LNCAP (cell line): ENCODE measurements at regions not wholly inside any gene's neighbourhood (a gene's known extent, or its start where the extent isn't known, plus 50 kb on each side); places are given as distances from the start of the nearest gene placed in this dataset.

Source experiments
- TF ChIP-seq, protein P1 (sequence below): fragments of 450-650 bp; IDR thresholded peaks from 2 replicates; pipeline ENCODE4 v1.5.1; 2017; ENCODE audit warnings: mild to moderate bottlenecking

DNA sequence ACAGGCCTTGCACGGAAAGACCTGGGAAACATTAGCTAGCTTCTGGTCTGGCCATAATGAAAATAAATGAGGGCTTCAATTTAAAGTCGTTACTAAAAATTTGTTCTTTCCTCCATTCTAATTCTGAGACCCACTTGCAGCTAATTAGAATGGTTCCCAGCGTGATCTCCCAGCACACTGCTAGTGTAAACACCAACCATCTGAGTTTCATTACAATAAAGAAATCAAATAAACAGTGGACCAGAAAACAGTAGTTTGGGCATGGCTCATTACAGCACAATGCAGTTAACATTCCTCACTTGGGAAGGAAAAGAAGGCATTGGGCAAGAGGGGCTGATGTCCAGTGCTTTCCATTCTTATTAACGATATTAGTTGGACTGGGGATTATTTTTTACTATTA, 410.9 kb upstream of the SOX9 start:
- TF ChIP-seq, protein P1, sequence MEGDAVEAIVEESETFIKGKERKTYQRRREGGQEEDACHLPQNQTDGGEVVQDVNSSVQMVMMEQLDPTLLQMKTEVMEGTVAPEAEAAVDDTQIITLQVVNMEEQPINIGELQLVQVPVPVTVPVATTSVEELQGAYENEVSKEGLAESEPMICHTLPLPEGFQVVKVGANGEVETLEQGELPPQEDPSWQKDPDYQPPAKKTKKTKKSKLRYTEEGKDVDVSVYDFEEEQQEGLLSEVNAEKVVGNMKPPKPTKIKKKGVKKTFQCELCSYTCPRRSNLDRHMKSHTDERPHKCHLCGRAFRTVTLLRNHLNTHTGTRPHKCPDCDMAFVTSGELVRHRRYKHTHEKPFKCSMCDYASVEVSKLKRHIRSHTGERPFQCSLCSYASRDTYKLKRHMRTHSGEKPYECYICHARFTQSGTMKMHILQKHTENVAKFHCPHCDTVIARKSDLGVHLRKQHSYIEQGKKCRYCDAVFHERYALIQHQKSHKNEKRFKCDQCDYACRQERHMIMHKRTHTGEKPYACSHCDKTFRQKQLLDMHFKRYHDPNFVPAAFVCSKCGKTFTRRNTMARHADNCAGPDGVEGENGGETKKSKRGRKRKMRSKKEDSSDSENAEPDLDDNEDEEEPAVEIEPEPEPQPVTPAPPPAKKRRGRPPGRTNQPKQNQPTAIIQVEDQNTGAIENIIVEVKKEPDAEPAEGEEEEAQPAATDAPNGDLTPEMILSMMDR = no peak

DNA sequence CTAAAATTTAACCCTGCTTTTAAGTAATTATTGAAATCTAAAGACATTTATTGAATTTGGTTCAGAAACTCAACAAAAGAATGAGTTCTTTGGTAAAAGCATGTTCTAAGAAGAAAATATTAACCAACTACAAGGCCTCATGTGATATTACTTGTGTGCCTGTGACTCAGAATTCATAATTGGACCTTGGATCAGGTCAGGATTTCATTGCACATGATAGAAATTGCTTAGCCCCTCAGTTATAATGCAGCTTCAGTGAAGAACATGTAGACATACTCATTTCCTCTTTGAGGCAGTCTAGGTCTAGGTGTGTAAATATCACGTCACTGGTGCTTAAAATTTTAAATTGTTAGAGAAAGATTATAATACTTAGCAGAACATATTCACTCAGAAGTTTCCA, 410.0 kb upstream of the SOX9 start:
- TF ChIP-seq, protein P1 = no peak

GRCh38 chr17:71713846-71714245, 407.0 kb upstream of the SOX9 start:
- TF ChIP-seq, protein P1 = no peak

DNA sequence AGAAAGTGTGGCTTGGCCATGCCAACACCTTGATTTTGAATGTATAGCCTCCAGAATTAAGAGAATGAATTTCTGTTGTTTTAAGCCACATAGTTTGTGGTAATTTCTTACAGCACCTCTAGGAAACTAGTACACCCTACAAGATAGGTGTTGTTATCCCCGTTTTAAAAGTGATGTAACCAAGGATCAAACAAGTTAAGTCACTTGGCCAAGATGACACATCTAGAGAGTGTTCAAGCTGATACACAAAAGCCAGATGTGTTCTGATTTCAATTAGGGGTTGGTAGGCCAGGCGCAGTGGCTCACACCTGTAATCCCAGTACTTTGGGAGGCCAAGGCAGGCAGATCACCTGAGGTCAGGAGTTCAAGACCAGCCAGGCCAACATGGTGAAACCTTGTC, 396.5 kb upstream of the SOX9 start:
- TF ChIP-seq, protein P1 = no peak

- TF ChIP-seq, protein P1 = no peak
Observed at GRCh38 chr17:71725811-71726210, 395.0 kb upstream of the SOX9 start.

- TF ChIP-seq, protein P1 = no peak
Observed at GRCh38 chr17:71726341-71726740, 394.5 kb upstream of the SOX9 start.

DNA sequence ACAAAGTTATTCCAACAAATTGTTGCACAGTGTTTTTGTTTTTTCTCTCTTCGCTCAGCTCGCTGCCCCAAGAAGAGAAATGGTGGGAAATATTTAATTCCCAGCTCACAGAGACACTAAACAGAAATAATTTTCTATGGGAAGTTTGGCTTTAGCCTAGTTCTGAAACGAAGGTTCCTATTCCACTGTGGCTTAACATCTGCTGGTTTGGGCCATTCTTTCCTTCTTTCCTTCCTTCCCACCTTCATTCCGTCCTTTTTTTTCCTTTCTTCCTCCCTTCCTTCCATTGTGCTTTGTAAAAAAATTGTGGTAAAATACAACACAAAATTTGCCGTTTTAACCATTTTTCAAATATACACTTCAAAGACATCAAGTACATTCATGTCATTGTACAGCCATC, 393.5 kb upstream of the SOX9 start:
- TF ChIP-seq, protein P1 = no peak

GRCh38 chr17:71727723-71728122, 393.1 kb upstream of the SOX9 start:
- TF ChIP-seq, protein P1 = no peak
